NT2/D1 (cell line): ENCODE measurements at regions not wholly inside any gene's neighbourhood (a gene's known extent, or its start where the extent isn't known, plus 50 kb on each side); places are given as distances from the start of the nearest gene placed in this dataset.

Source experiments
- SUZ12 ChIP-seq: IDR thresholded peaks from 2 replicates; pipeline ENCODE4 v1.6.1; 2011; ENCODE audit not compliant: insufficient read length, insufficient read depth; ENCODE audit errors: extremely low read depth
- YY1 ChIP-seq: IDR thresholded peaks from 2 replicates; pipeline ENCODE4 v1.6.1; 2011; ENCODE audit not compliant: insufficient read length, insufficient read depth
- ZNF274 ChIP-seq: IDR thresholded peaks from 2 replicates; pipeline ENCODE4 v1.6.1; 2011; ENCODE audit warnings: mild to moderate bottlenecking, low read depth, low read length

- TF ChIP-seq YY1 (no peak), SUZ12 (no peak), ZNF274 (no peak)
These were observed 545.6 kb downstream of the SNAPC1 start for GRCh38 chr14:62307844-62308243.
